ENCODE measurements at regions not wholly inside any gene's neighbourhood (a gene's known extent, or its start where the extent isn't known, plus 50 kb on each side); places are given as distances from the start of the nearest gene placed in this dataset.
"Not testable (repeated sequence)": the region's sequence is repeated elsewhere in the genome, so short reads cannot be mapped to it uniquely, and the experiment has no call there.

GRCh38 chr10:48102410-48103146 is 103.0 kb upstream of the FAM25C start:
- H3K36me3 ChIP-seq (ENCODE audit: control insufficient read depth in 2 of 3, insufficient read depth in 3 of 3, low read length in 3 of 3); intact Hi-C loops (cut with DNase I); H3K9ac ChIP-seq (ENCODE audit: low read length in 3 of 3); FAIRE-seq; H3K4me1 ChIP-seq (ENCODE audit: control insufficient read depth in 2 of 3, insufficient read depth in 2 of 3, low read depth in 1 of 3, low read length in 3 of 3); H3K9me3 ChIP-seq (ENCODE audit: control insufficient read depth in 2 of 3, insufficient read depth in 1 of 3, low read length in 3 of 3); H3K4me3 ChIP-seq (ENCODE audit: low read length in 3 of 3); H3K27me3 ChIP-seq (ENCODE audit: control insufficient read depth, insufficient read depth, low read length); H3K27ac ChIP-seq (ENCODE audit: low read depth in 2 of 2, low read length in 2 of 2): not testable (repeated sequence)
- DNase-seq, result peak in 1 of 5 donors; percentile 0

GRCh38 chr10:48098854-48099253 is 99.3 kb upstream of the FAM25C start:
- H3K4me1 ChIP-seq (ENCODE audit: control insufficient read depth in 2 of 3, insufficient read depth in 2 of 3, low read depth in 1 of 3, low read length in 3 of 3); DNase-seq; H3K4me3 ChIP-seq (ENCODE audit: low read length in 3 of 3); H3K9me3 ChIP-seq (ENCODE audit: control insufficient read depth in 2 of 3, insufficient read depth in 1 of 3, low read length in 3 of 3); FAIRE-seq; H3K9ac ChIP-seq (ENCODE audit: low read length in 3 of 3); H3K27me3 ChIP-seq (ENCODE audit: control insufficient read depth, insufficient read depth, low read length); H3K27ac ChIP-seq (ENCODE audit: low read depth in 2 of 2, low read length in 2 of 2); intact Hi-C loops (cut with DNase I); H3K36me3 ChIP-seq (ENCODE audit: control insufficient read depth in 2 of 3, insufficient read depth in 3 of 3, low read length in 3 of 3): not testable (repeated sequence)

- intact Hi-C loops (cut with DNase I); H3K9ac ChIP-seq (ENCODE audit: low read length in 3 of 3); FAIRE-seq: not testable (repeated sequence)
Observed at GRCh38 chr10:48090706-48091105, 91.1 kb upstream of the FAM25C start.

GRCh38 chr10:48088087-48088486 is 88.5 kb upstream of the FAM25C start:
- DNase-seq; H3K9me3 ChIP-seq (ENCODE audit: control insufficient read depth in 2 of 3, insufficient read depth in 1 of 3, low read length in 3 of 3): not testable (repeated sequence)

More at GRCh38 chr10:48090706-48091105, 91.1 kb upstream of the FAM25C start:
- not testable (repeated sequence) for H3K9me3 ChIP-seq (ENCODE audit: control insufficient read depth in 2 of 3, insufficient read depth in 1 of 3, low read length in 3 of 3); H3K4me3 ChIP-seq (ENCODE audit: low read length in 3 of 3); DNase-seq; H3K27me3 ChIP-seq (ENCODE audit: control insufficient read depth, insufficient read depth, low read length); H3K27ac ChIP-seq (ENCODE audit: low read depth in 2 of 2, low read length in 2 of 2); H3K36me3 ChIP-seq (ENCODE audit: control insufficient read depth in 2 of 3, insufficient read depth in 3 of 3, low read length in 3 of 3); H3K4me1 ChIP-seq (ENCODE audit: control insufficient read depth in 2 of 3, insufficient read depth in 2 of 3, low read depth in 1 of 3, low read length in 3 of 3)

GRCh38 chr10:48084446-48084845 is 84.9 kb upstream of the FAM25C start:
- DNase-seq; FAIRE-seq; H3K27ac ChIP-seq (ENCODE audit: low read depth in 2 of 2, low read length in 2 of 2); H3K9ac ChIP-seq (ENCODE audit: low read length in 3 of 3); H3K9me3 ChIP-seq (ENCODE audit: control insufficient read depth in 2 of 3, insufficient read depth in 1 of 3, low read length in 3 of 3); intact Hi-C loops (cut with DNase I); H3K4me3 ChIP-seq (ENCODE audit: low read length in 3 of 3); H3K36me3 ChIP-seq (ENCODE audit: control insufficient read depth in 2 of 3, insufficient read depth in 3 of 3, low read length in 3 of 3); H3K27me3 ChIP-seq (ENCODE audit: control insufficient read depth, insufficient read depth, low read length); H3K4me1 ChIP-seq (ENCODE audit: control insufficient read depth in 2 of 3, insufficient read depth in 2 of 3, low read depth in 1 of 3, low read length in 3 of 3): not testable (repeated sequence)

More at GRCh38 chr10:48088087-48088486, 88.5 kb upstream of the FAM25C start:
- H3K4me1 ChIP-seq (ENCODE audit: control insufficient read depth in 2 of 3, insufficient read depth in 2 of 3, low read depth in 1 of 3, low read length in 3 of 3); H3K4me3 ChIP-seq (ENCODE audit: low read length in 3 of 3); H3K27ac ChIP-seq (ENCODE audit: low read depth in 2 of 2, low read length in 2 of 2); H3K9ac ChIP-seq (ENCODE audit: low read length in 3 of 3); H3K36me3 ChIP-seq (ENCODE audit: control insufficient read depth in 2 of 3, insufficient read depth in 3 of 3, low read length in 3 of 3); FAIRE-seq; H3K27me3 ChIP-seq (ENCODE audit: control insufficient read depth, insufficient read depth, low read length); intact Hi-C loops (cut with DNase I): not testable (repeated sequence)

GRCh38 chr10:48071228-48071627 is 71.6 kb upstream of the FAM25C start:
- H3K4me3 ChIP-seq (ENCODE audit: low read length in 3 of 3); intact Hi-C loops (cut with DNase I); DNase-seq; FAIRE-seq; H3K27ac ChIP-seq (ENCODE audit: low read depth in 2 of 2, low read length in 2 of 2); H3K27me3 ChIP-seq (ENCODE audit: control insufficient read depth, insufficient read depth, low read length); H3K9ac ChIP-seq (ENCODE audit: low read length in 3 of 3); H3K9me3 ChIP-seq (ENCODE audit: control insufficient read depth in 2 of 3, insufficient read depth in 1 of 3, low read length in 3 of 3); H3K36me3 ChIP-seq (ENCODE audit: control insufficient read depth in 2 of 3, insufficient read depth in 3 of 3, low read length in 3 of 3); H3K4me1 ChIP-seq (ENCODE audit: control insufficient read depth in 2 of 3, insufficient read depth in 2 of 3, low read depth in 1 of 3, low read length in 3 of 3): not testable (repeated sequence)

GRCh38 chr10:48063944-48064625 is 64.5 kb upstream of the FAM25C start:
- intact Hi-C loops (cut with DNase I); H3K27ac ChIP-seq (ENCODE audit: low read depth in 2 of 2, low read length in 2 of 2); H3K27me3 ChIP-seq (ENCODE audit: control insufficient read depth, insufficient read depth, low read length); H3K4me3 ChIP-seq (ENCODE audit: low read length in 3 of 3); DNase-seq; H3K36me3 ChIP-seq (ENCODE audit: control insufficient read depth in 2 of 3, insufficient read depth in 3 of 3, low read length in 3 of 3); H3K9ac ChIP-seq (ENCODE audit: low read length in 3 of 3); H3K4me1 ChIP-seq (ENCODE audit: control insufficient read depth in 2 of 3, insufficient read depth in 2 of 3, low read depth in 1 of 3, low read length in 3 of 3); H3K9me3 ChIP-seq (ENCODE audit: control insufficient read depth in 2 of 3, insufficient read depth in 1 of 3, low read length in 3 of 3): not testable (repeated sequence)
- FAIRE-seq, result peak; percentile 46

GRCh38 chr10:48055395-48055794 is 55.8 kb upstream of the FAM25C start:
- H3K4me3 ChIP-seq (ENCODE audit: low read length in 3 of 3), result not testable (repeated sequence)

More at GRCh38 chr10:48055395-48055794, 55.8 kb upstream of the FAM25C start:
- DNase-seq; H3K9ac ChIP-seq (ENCODE audit: low read length in 3 of 3); H3K4me1 ChIP-seq (ENCODE audit: control insufficient read depth in 2 of 3, insufficient read depth in 2 of 3, low read depth in 1 of 3, low read length in 3 of 3); FAIRE-seq; H3K9me3 ChIP-seq (ENCODE audit: control insufficient read depth in 2 of 3, insufficient read depth in 1 of 3, low read length in 3 of 3); H3K27me3 ChIP-seq (ENCODE audit: control insufficient read depth, insufficient read depth, low read length); H3K36me3 ChIP-seq (ENCODE audit: control insufficient read depth in 2 of 3, insufficient read depth in 3 of 3, low read length in 3 of 3); H3K27ac ChIP-seq (ENCODE audit: low read depth in 2 of 2, low read length in 2 of 2); intact Hi-C loops (cut with DNase I): not testable (repeated sequence)

Data from kidney (tissue), 10 donors.